ENCODE measurements at regions not wholly inside any gene's neighbourhood (a gene's known extent, or its start where the extent isn't known, plus 50 kb on each side); places are given as distances from the start of the nearest gene placed in this dataset.

- H3K4me1 Mint-ChIP-seq (ENCODE audit: low read depth) = no peaks in the 10 kb centered on the region
- no peaks in the 10 kb centered on the region for H3K36me3 Mint-ChIP-seq
- H3K27ac Mint-ChIP-seq = no peak overlapping the region
- H3K4me3 Mint-ChIP-seq = no peak overlapping the region
- no peaks in the 10 kb centered on the region for H3K9me3 Mint-ChIP-seq (ENCODE audit: low read depth)
- H3K27me3 Mint-ChIP-seq = no peaks in the 10 kb centered on the region
Measured at GRCh38 chr2:120830096-120830830, 94.6 kb downstream of the GLI2 start.

GRCh38 chr2:120831086-120831485, 95.4 kb downstream of the GLI2 start:
- H3K27me3 Mint-ChIP-seq = no peaks in the 10 kb centered on the region
- H3K9me3 Mint-ChIP-seq (ENCODE audit: low read depth) = no peaks in the 10 kb centered on the region
- H3K36me3 Mint-ChIP-seq = no peaks in the 10 kb centered on the region
- H3K4me1 Mint-ChIP-seq (ENCODE audit: low read depth) = no peaks in the 10 kb centered on the region
- no peak overlapping the region for H3K27ac Mint-ChIP-seq
- no peak overlapping the region for H3K4me3 Mint-ChIP-seq

- H3K9me3 Mint-ChIP-seq (ENCODE audit: low read depth) = no peaks in the 10 kb centered on the region
- H3K36me3 Mint-ChIP-seq = no peaks in the 10 kb centered on the region
- no peak overlapping the region for H3K4me3 Mint-ChIP-seq
- no peaks in the 10 kb centered on the region for H3K27me3 Mint-ChIP-seq
- H3K27ac Mint-ChIP-seq = no peak overlapping the region
- H3K4me1 Mint-ChIP-seq (ENCODE audit: low read depth) = no peaks in the 10 kb centered on the region
Measured at GRCh38 chr2:120831891-120832290, 96.2 kb downstream of the GLI2 start.

GRCh38 chr2:120832296-120833070, 96.8 kb downstream of the GLI2 start:
- Mint-ChIP-seq H3K9me3 (ENCODE audit: low read depth) (no peaks in the 10 kb centered on the region), H3K27me3 (no peaks in the 10 kb centered on the region), H3K4me3 (no peak overlapping the region), H3K27ac (no peak overlapping the region), H3K36me3 (no peaks in the 10 kb centered on the region), H3K4me1 (ENCODE audit: low read depth) (no peaks in the 10 kb centered on the region)

- Mint-ChIP-seq H3K27ac (no peak overlapping the region), H3K27me3 (no peaks in the 10 kb centered on the region), H3K9me3 (ENCODE audit: low read depth) (no peaks in the 10 kb centered on the region), H3K4me1 (ENCODE audit: low read depth) (no peaks in the 10 kb centered on the region), H3K4me3 (no peak overlapping the region), H3K36me3 (no peaks in the 10 kb centered on the region)
Measured at GRCh38 chr2:120833127-120833675, 97.5 kb downstream of the GLI2 start.

- no peaks in the 10 kb centered on the region for H3K9me3 Mint-ChIP-seq (ENCODE audit: low read depth)
- H3K27me3 Mint-ChIP-seq = no peaks in the 10 kb centered on the region
- H3K27ac Mint-ChIP-seq = no peak overlapping the region
- H3K4me3 Mint-ChIP-seq = no peak overlapping the region
- H3K36me3 Mint-ChIP-seq = no peaks in the 10 kb centered on the region
- H3K4me1 Mint-ChIP-seq (ENCODE audit: low read depth) = no peaks in the 10 kb centered on the region
Measured at GRCh38 chr2:120834206-120834605, 98.5 kb downstream of the GLI2 start.

- Mint-ChIP-seq H3K4me3 (no peak overlapping the region), H3K27me3 (no peaks in the 10 kb centered on the region), H3K27ac (no peak overlapping the region), H3K36me3 (no peaks in the 10 kb centered on the region), H3K4me1 (ENCODE audit: low read depth) (no peaks in the 10 kb centered on the region), H3K9me3 (ENCODE audit: low read depth) (no peaks in the 10 kb centered on the region)
Measured at GRCh38 chr2:120836281-120836680, 100.6 kb downstream of the GLI2 start.

- Mint-ChIP-seq H3K4me1 (ENCODE audit: low read depth) (no peaks in the 10 kb centered on the region), H3K36me3 (no peaks in the 10 kb centered on the region), H3K27me3 (no peaks in the 10 kb centered on the region), H3K9me3 (ENCODE audit: low read depth) (no peaks in the 10 kb centered on the region), H3K27ac (no peak overlapping the region), H3K4me3 (no peak overlapping the region)
Measured at GRCh38 chr2:120840795-120841487, 105.3 kb downstream of the GLI2 start.

- H3K4me3 Mint-ChIP-seq = no peak overlapping the region
- H3K36me3 Mint-ChIP-seq = no peaks in the 10 kb centered on the region
- H3K9me3 Mint-ChIP-seq (ENCODE audit: low read depth) = no peaks in the 10 kb centered on the region
- no peak overlapping the region for H3K27ac Mint-ChIP-seq
- no peaks in the 10 kb centered on the region for H3K27me3 Mint-ChIP-seq
- no peaks in the 10 kb centered on the region for H3K4me1 Mint-ChIP-seq (ENCODE audit: low read depth)
Measured at GRCh38 chr2:120842456-120843439, 107.1 kb downstream of the GLI2 start.

- H3K4me3 Mint-ChIP-seq = no peak overlapping the region
- no peak overlapping the region for H3K27ac Mint-ChIP-seq
- no peaks in the 10 kb centered on the region for H3K36me3 Mint-ChIP-seq
- H3K27me3 Mint-ChIP-seq = no peaks in the 10 kb centered on the region
- peaks cover 4% of the 10 kb centered on the region for H3K9me3 Mint-ChIP-seq (ENCODE audit: low read depth)
- no peaks in the 10 kb centered on the region for H3K4me1 Mint-ChIP-seq (ENCODE audit: low read depth)
Measured at GRCh38 chr2:120844070-120844738, 108.5 kb downstream of the GLI2 start.

- Mint-ChIP-seq H3K9me3 (ENCODE audit: low read depth) (peaks cover 12% of the 10 kb centered on the region), H3K4me3 (no peak overlapping the region), H3K27me3 (no peaks in the 10 kb centered on the region), H3K27ac (no peak overlapping the region), H3K36me3 (no peaks in the 10 kb centered on the region), H3K4me1 (ENCODE audit: low read depth) (no peaks in the 10 kb centered on the region)
Measured at GRCh38 chr2:120845277-120845676, 109.6 kb downstream of the GLI2 start.

- H3K9me3 Mint-ChIP-seq (ENCODE audit: low read depth) = peaks cover 12% of the 10 kb centered on the region
Measured at GRCh38 chr2:120846406-120847095, 110.9 kb downstream of the GLI2 start.

GRCh38 chr2:120847700-120848321, 112.1 kb downstream of the GLI2 start:
- H3K4me1 Mint-ChIP-seq (ENCODE audit: low read depth) = no peaks in the 10 kb centered on the region
- H3K27ac Mint-ChIP-seq = no peak overlapping the region
- H3K27me3 Mint-ChIP-seq = no peaks in the 10 kb centered on the region
- peaks cover 12% of the 10 kb centered on the region for H3K9me3 Mint-ChIP-seq (ENCODE audit: low read depth)
- no peaks in the 10 kb centered on the region for H3K36me3 Mint-ChIP-seq
- H3K4me3 Mint-ChIP-seq = no peak overlapping the region

More at GRCh38 chr2:120846406-120847095, 110.9 kb downstream of the GLI2 start:
- Mint-ChIP-seq H3K4me1 (ENCODE audit: low read depth) (no peaks in the 10 kb centered on the region), H3K27me3 (no peaks in the 10 kb centered on the region), H3K36me3 (no peaks in the 10 kb centered on the region), H3K4me3 (no peak overlapping the region), H3K27ac (no peak overlapping the region)

Measured in activated naive CD8-positive, alpha-beta T cell (primary cell).